Esophagus squamous epithelium (tissue), 5 donors: ENCODE measurements at regions not wholly inside any gene's neighbourhood (a gene's known extent, or its start where the extent isn't known, plus 50 kb on each side); places are given as distances from the start of the nearest gene placed in this dataset.

ENCODE experiments used
- DNase-seq: peaks from one replicate; lab custom pipeline; 2025; lab: John Stamatoyannopoulos, UW
- H3K27ac ChIP-seq, 4 donors: fragments of 200-600 bp; sonication (generic); one replicate each; pipeline ENCODE4 v1.5.1; 2016 to 2019; ENCODE audit warnings: mild to moderate bottlenecking in 1 of 4
- H3K27me3 ChIP-seq, 4 donors: fragments of 200-600 bp; sonication (generic); 1 replicate in 3 of 4; 2 replicates in 1 of 4; pipeline versions ENCODE4 v1.5.1 to v1.6.0; 2017 to 2021; ENCODE audit warnings: antibody characterized with exemption in 1 of 4
- H3K36me3 ChIP-seq, 3 donors: fragments of 200-600 bp; sonication (generic); one replicate each; pipeline ENCODE4 v1.5.1; 2016 to 2019
- H3K4me1 ChIP-seq, 3 donors: fragments of 200-600 bp; sonication (generic); one replicate each; pipeline ENCODE4 v1.5.1; 2017 to 2019
- H3K4me3 ChIP-seq, 4 donors: fragments of 200-600 bp; sonication (generic); 1 replicate in 3 of 4; 2 replicates in 1 of 4; pipeline ENCODE4 v1.5.1; 2016 to 2019; ENCODE audit warnings: mild to moderate bottlenecking in 2 of 4, moderate library complexity in 1 of 4
- H3K9me3 ChIP-seq, 3 donors: fragments of 200-600 bp; sonication (generic); one replicate each; pipeline ENCODE4 v1.5.1; 2016 to 2019
- POLR2A ChIP-seq, 4 donors: fragments of 450-650 bp; IDR thresholded peaks; one replicate each; pipeline ENCODE4 v1.6.1; 2017; ENCODE audit warnings: antibody characterized with exemption in 4 of 4, mild to moderate bottlenecking in 4 of 4, moderate library complexity in 3 of 4
- WGBS, 2 donors: methylation state at CpG; one replicate each; pipeline ENCODE4 v1.1.5; 2018; 5-methylcytosine and 5-hydroxymethylcytosine counted together
- intact Hi-C: fragments of 100-400 bp; cut with DNase I; formaldehyde crosslinking; loops from one replicate; pipeline ENCODE4 v1.15.0; 2022
- TF ChIP-seq, protein P1 (sequence below), 6 experiments: fragments of 450-650 bp in 4 of 6; fragments of 200-600 bp in 2 of 6; sonication (generic) in 2 of 6; IDR thresholded peaks; one replicate each; pipeline ENCODE4 v1.5.1; 2016 to 2019; ENCODE audit warnings: antibody characterized with exemption in 6 of 6, mild to moderate bottlenecking in 4 of 6, moderate library complexity in 4 of 6
- donor health status: DM: yes; HTN: yes; CAD: no.

DNA sequence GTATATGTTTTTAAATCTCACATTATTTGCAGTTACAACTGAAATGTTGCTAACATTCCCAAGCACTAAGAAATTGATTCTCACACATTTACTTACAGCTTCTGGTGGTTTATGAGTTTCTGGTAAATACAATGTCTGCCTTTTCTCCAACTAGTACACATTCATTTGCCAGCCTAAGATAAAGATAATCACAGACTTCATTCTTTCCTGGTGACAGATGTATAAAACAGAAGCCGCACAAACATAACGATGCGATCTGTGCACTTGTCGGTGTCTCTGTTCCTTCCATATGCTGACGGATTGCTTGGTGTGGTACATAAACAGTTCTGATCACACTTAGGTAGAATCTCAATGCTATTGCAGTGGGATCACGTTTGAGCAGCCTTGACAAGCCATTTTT, 100.4 kb upstream of the DDX18 start:
- 54 to 70% methylated on average over 6 of the region's 6 CpGs for WGBS, 2 donors
- no peak for TF ChIP-seq POLR2A (IDR thresholded peaks at IDR 0.05)
- TF ChIP-seq, protein P1, sequence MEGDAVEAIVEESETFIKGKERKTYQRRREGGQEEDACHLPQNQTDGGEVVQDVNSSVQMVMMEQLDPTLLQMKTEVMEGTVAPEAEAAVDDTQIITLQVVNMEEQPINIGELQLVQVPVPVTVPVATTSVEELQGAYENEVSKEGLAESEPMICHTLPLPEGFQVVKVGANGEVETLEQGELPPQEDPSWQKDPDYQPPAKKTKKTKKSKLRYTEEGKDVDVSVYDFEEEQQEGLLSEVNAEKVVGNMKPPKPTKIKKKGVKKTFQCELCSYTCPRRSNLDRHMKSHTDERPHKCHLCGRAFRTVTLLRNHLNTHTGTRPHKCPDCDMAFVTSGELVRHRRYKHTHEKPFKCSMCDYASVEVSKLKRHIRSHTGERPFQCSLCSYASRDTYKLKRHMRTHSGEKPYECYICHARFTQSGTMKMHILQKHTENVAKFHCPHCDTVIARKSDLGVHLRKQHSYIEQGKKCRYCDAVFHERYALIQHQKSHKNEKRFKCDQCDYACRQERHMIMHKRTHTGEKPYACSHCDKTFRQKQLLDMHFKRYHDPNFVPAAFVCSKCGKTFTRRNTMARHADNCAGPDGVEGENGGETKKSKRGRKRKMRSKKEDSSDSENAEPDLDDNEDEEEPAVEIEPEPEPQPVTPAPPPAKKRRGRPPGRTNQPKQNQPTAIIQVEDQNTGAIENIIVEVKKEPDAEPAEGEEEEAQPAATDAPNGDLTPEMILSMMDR (IDR thresholded peaks at IDR 0.05): no peak
- H3K4me1 ChIP-seq: no peaks in the 10 kb centered on the region
- H3K9me3 ChIP-seq: no peaks in the 10 kb centered on the region
- H3K27ac ChIP-seq: no peak overlapping the region
- DNase-seq: no peak
- no peaks in the 10 kb centered on the region for H3K27me3 ChIP-seq
- no peaks in the 10 kb centered on the region for H3K36me3 ChIP-seq
- H3K4me3 ChIP-seq: no peak overlapping the region
- intact Hi-C loops: no loop called here

DNA sequence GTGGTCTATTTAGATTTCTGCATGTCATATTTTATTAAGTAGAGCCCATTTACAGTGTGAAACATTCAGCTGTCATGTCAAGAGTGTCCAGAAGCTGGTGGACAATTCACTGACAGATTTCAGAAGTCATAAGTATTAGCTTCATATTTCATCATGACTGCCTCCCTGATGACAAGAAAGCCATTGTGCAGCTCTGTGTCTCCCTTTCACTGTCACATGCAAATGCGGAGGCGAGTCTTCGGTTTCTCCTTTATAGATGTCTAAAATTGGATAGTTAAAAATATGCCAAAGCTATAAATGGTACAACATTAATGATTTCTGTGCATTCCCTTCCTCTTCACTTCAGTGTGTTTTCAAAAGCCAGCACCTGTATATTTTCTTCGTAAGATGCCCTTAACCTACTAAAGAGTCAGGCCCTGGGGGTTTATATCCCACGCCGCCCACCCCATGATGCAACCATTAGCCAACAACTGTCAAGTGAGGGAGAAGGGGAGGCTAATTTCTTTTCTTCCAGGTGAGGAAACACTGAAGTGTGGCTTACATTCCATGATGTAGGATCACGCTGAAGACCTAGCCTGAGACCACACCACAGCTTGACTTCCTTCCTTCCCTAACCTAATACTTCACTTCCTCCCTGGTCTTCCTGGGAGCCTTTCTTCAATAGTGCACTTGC, 99.6 kb upstream of the DDX18 start:
- WGBS, 2 donors: 74 to 86% methylated on average over 7 of the region's 7 CpGs
- no peak overlapping the region for H3K4me3 ChIP-seq
- intact Hi-C loops: no loop called here

DNA sequence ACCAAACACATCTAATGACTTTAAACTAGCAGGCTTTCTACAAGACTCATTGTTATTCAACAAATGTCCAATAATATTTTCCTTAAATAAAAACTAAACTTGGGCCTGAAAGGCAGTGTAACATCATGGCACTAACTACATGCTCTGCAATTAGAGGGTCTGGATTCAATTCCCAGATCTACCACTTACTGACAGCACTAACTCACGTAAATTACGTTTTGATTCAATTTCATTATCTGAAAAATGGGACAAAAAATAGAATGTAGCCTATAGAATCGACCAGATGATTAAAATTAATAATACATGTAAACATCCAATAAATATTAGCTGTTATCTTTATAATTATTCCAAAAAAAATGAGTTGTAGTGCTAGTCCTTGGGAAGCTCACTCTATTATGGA, 98.0 kb upstream of the DDX18 start:
- H3K4me3 ChIP-seq: no peak overlapping the region
- H3K9me3 ChIP-seq: no peaks in the 10 kb centered on the region
- H3K27me3 ChIP-seq: no peaks in the 10 kb centered on the region
- no peaks in the 10 kb centered on the region for H3K4me1 ChIP-seq
- 51 to 70% methylated on average over 3 of the region's 3 CpGs for WGBS, 2 donors
- no peak for TF ChIP-seq POLR2A (IDR thresholded peaks at IDR 0.05)
- TF ChIP-seq, protein P1 (IDR thresholded peaks at IDR 0.05): no peak
- no peak for DNase-seq
- intact Hi-C loops: no loop called here
- H3K36me3 ChIP-seq: no peaks in the 10 kb centered on the region
- no peak overlapping the region for H3K27ac ChIP-seq

More for the DNA sequence above, 99.6 kb upstream of the DDX18 start:
- TF ChIP-seq, protein P1 (IDR thresholded peaks at IDR 0.05): no peak
- TF ChIP-seq POLR2A (IDR thresholded peaks at IDR 0.05): no peak
- H3K36me3 ChIP-seq: no peaks in the 10 kb centered on the region
- H3K4me1 ChIP-seq: no peaks in the 10 kb centered on the region
- no peak overlapping the region for H3K27ac ChIP-seq
- no peak for DNase-seq
- no peaks in the 10 kb centered on the region for H3K9me3 ChIP-seq
- H3K27me3 ChIP-seq: no peaks in the 10 kb centered on the region

DNA sequence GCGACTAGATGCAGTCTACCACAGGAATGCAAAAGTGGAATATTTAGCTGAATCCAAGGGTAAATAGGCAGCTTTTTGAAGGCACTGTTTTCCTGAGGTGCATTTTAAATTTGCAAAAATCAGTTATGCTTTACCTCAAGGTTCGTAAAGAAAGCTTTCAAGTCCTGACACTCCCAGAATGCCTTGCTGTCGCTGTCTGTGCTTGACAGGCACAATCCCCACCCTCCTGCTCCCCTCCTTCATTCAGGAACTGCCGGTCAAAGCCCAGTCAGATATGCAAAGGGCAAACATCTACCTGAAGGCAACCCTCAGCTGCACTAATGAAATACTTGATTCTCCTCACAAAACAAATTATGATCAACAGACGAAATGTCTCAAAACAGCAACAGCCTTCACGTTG, 97.4 kb upstream of the DDX18 start:
- no peak overlapping the region for H3K4me3 ChIP-seq
- TF ChIP-seq, protein P1 (IDR thresholded peaks at IDR 0.05): no peak
- no peak for TF ChIP-seq POLR2A (IDR thresholded peaks at IDR 0.05)
- WGBS, 2 donors: 21 to 48% methylated on average over 5 to 6 of the region's 6 CpGs
- H3K27ac ChIP-seq: no peak overlapping the region
- no peaks in the 10 kb centered on the region for H3K36me3 ChIP-seq
- no peaks in the 10 kb centered on the region for H3K4me1 ChIP-seq
- H3K27me3 ChIP-seq: no peaks in the 10 kb centered on the region
- intact Hi-C loops: no loop called here
- H3K9me3 ChIP-seq: no peaks in the 10 kb centered on the region
- DNase-seq: no peak

DNA sequence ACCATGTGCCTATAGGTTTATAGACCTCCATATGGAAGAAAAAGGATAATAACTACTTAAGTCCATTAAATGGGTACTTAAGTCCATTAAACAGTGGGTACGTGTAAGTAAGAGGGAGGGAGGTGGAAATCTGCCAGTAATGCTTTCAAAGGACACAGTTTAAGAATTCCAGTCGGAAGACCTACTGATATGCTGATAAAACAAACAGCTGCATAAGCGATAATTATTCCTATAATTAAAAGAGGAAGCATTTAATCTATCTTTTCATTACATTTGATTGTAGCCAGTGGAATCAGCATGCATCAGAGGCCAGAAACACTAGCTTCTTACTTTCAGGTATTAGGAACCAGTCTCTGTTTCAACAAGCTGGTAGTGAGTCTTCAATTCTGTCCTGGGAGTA, 96.4 kb upstream of the DDX18 start:
- H3K9me3 ChIP-seq: no peaks in the 10 kb centered on the region
- H3K36me3 ChIP-seq: no peaks in the 10 kb centered on the region
- H3K27me3 ChIP-seq: no peaks in the 10 kb centered on the region
- no peaks in the 10 kb centered on the region for H3K4me1 ChIP-seq
- TF ChIP-seq, protein P1 (IDR thresholded peaks at IDR 0.05): no peak
- TF ChIP-seq POLR2A (IDR thresholded peaks at IDR 0.05): no peak
- H3K4me3 ChIP-seq: no peak overlapping the region
- no peak for DNase-seq
- intact Hi-C loops: no loop called here
- H3K27ac ChIP-seq: no peak overlapping the region
- WGBS, 2 donors: 56 to 63% methylated on average over 3 of the region's 3 CpGs
